GM12891 (cell line): ENCODE measurements at regions not wholly inside any gene's neighbourhood (a gene's known extent, or its start where the extent isn't known, plus 50 kb on each side); places are given as distances from the start of the nearest gene placed in this dataset.

Experiments used
- DNase-seq: peaks from one replicate; pipeline ENCODE4 v3.0.0; 2011; ENCODE audit warnings: low spot score; ENCODE audit not compliant: insufficient read length
- FAIRE-seq: peaks from 2 replicates; lab custom pipeline; 2011; peaks lifted over from hg19 to GRCh38; lab: Jason Lieb, UNC
- PAX5 ChIP-seq: IDR thresholded peaks from 2 replicates; pipeline ENCODE4 v1.6.1; 2011; ENCODE audit warnings: low read length, moderate library complexity, mild to moderate bottlenecking; ENCODE audit not compliant: insufficient read depth, severe bottlenecking
- POLR2A ChIP-seq: IDR thresholded peaks from 2 replicates; pipeline ENCODE4 v1.6.1; 2011; ENCODE audit warnings: low read depth, low read length, control low read depth
- POLR2AphosphoS5 ChIP-seq: IDR thresholded peaks from 2 replicates; pipeline ENCODE4 v1.6.1; 2011; ENCODE audit warnings: low read depth, low read length, control low read depth
- POU2F2 ChIP-seq: IDR thresholded peaks from 2 replicates; pipeline ENCODE4 v1.6.1; 2011; ENCODE audit warnings: low read depth, mild to moderate bottlenecking, control low read depth, low read length, moderate library complexity
- SPI1 ChIP-seq: IDR thresholded peaks from 2 replicates; pipeline ENCODE4 v1.6.1; 2011; ENCODE audit warnings: low read depth, low read length, control low read depth
- TAF1 ChIP-seq: IDR thresholded peaks from 2 replicates; pipeline ENCODE4 v1.6.1; 2011; ENCODE audit warnings: low read depth, low read length, control low read depth

- TF ChIP-seq TAF1 (no peak), POLR2A (no peak), POU2F2 (no peak)
- no peak for DNase-seq
- no peak for FAIRE-seq
Measured at GRCh38 chr14:76580967-76581366, 180.3 kb upstream of the VASH1 start.

GRCh38 chr14:76581592-76581991 lies 179.7 kb upstream of the VASH1 start:
- no peak for FAIRE-seq
- DNase-seq: no peak
- TF ChIP-seq PAX5 (no peak), TAF1 (no peak), POLR2AphosphoS5 (no peak), POLR2A (no peak), SPI1 (no peak), POU2F2 (no peak)

GRCh38 chr14:76582447-76582846 lies 178.8 kb upstream of the VASH1 start:
- FAIRE-seq: no peak
- no peak for DNase-seq
- TF ChIP-seq TAF1: no peak
- TF ChIP-seq SPI1: no peak
- no peak for TF ChIP-seq POU2F2
- no peak for TF ChIP-seq POLR2AphosphoS5
- no peak for TF ChIP-seq PAX5

GRCh38 chr14:76583174-76583573 lies 178.1 kb upstream of the VASH1 start:
- TF ChIP-seq POU2F2: no peak
- TF ChIP-seq POLR2A: no peak
- no peak for TF ChIP-seq POLR2AphosphoS5
- no peak for TF ChIP-seq PAX5
- no peak for TF ChIP-seq SPI1
- TF ChIP-seq TAF1: no peak
- no peak for DNase-seq
- FAIRE-seq: no peak

DNA sequence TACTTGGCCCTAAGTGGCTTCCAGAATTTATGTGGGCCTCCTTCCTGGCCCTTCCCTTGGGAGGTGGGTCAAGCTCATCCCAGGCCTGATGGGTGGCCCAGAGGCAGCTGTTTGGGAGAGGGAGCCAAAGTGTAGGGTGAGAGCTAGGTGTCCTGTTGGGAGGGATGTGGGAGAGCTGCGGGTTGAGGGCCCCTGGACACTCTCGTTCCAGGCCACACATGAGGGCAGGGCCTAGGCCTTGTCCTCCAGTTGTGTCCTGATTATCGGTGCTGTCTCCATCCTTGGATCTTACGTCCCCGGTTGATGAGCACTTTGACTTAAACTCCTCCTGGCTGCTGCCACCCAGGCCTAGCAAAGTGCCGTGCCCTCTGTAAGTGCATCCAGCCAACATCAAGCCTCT lies 177.5 kb upstream of the VASH1 start:
- DNase-seq: no peak
- no peak for FAIRE-seq
- TF ChIP-seq POU2F2 (no peak), PAX5 (no peak), POLR2A (no peak), SPI1 (no peak), POLR2AphosphoS5 (no peak)

GRCh38 chr14:76584271-76584702 lies 177.0 kb upstream of the VASH1 start:
- FAIRE-seq: no peak
- no peak for TF ChIP-seq PAX5
- TF ChIP-seq TAF1: no peak
- TF ChIP-seq SPI1: no peak
- no peak for TF ChIP-seq POU2F2
- no peak for TF ChIP-seq POLR2A
- no peak for TF ChIP-seq POLR2AphosphoS5
- DNase-seq: no peak

- DNase-seq (no peak), FAIRE-seq (no peak)
- TF ChIP-seq PAX5 (no peak), POLR2AphosphoS5 (no peak), TAF1 (no peak), SPI1 (no peak), POLR2A (no peak), POU2F2 (no peak)
Measured at GRCh38 chr14:76585616-76586015, 175.7 kb upstream of the VASH1 start.

DNA sequence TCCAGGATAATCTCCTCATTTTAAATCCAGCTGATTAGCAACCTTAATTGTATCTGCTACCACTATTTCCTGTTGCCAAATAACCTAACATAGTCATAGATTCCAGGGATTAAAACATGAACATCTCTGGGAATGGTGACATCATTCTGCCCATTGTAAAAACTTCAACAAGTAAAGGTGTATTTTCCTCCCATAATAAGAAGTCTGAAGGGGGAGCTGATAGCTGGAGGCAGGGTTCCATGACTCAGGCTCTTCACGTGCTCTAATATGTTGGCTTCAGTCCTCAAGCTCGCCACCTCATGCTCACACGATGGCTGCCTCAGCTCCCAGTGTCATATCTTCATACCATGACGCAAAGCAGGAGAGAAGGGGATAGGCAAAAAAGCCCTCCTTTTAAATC lies 172.0 kb upstream of the VASH1 start:
- no peak for TF ChIP-seq PAX5
- no peak for TF ChIP-seq POLR2A
- TF ChIP-seq POLR2AphosphoS5: no peak
- TF ChIP-seq TAF1: no peak
- no peak for TF ChIP-seq SPI1
- no peak for TF ChIP-seq POU2F2
- no peak for DNase-seq
- no peak for FAIRE-seq

DNA sequence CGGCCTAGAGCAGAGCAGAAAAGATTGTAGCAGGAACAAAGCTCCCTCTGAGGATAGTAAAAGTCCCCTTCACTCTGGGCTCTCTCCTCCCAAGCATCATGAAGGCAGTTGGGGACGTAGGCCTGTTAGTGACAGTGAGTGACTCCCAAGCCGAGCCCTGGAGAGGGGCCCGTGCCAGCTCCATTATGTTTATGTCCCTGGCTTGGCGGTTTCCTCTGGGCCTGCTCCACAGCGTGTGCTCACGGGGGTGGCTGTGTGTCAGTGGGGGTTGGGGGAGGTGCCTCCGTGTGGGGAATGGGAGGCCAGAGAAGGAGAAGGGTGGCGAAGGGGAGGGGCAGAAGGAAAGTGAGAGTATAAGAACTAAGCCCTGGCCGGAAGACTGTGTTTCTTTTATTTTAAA lies 170.0 kb upstream of the VASH1 start:
- FAIRE-seq (no peak), DNase-seq (no peak)
- TF ChIP-seq TAF1 (no peak), POU2F2 (no peak), PAX5 (no peak), POLR2AphosphoS5 (no peak), SPI1 (no peak), POLR2A (no peak)

DNA sequence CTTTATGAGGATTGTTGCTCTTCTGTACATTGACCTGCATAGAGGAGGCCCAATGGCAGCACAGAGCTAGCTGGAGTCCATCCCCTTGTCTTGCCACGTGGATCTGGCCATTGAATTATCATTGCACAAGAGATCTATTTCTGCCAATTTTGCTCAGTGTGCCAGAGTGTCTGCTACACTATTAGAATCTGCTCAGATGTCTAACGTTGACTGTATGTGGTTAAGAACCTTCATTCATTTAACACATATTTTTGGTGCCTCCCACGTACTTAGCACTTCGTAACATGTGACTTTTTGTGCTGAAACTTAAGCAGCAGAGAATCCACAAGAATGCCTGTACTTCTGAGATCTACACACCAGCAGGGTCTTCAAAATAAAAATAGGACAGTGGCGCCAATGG lies 166.0 kb upstream of the VASH1 start:
- DNase-seq: no peak
- TF ChIP-seq POU2F2 (no peak), PAX5 (no peak), TAF1 (no peak), POLR2AphosphoS5 (no peak), POLR2A (no peak), SPI1 (no peak)
- no peak for FAIRE-seq
